ENCODE measurements at regions not wholly inside any gene's neighbourhood (a gene's known extent, or its start where the extent isn't known, plus 50 kb on each side); places are given as distances from the start of the nearest gene placed in this dataset.

DNA sequence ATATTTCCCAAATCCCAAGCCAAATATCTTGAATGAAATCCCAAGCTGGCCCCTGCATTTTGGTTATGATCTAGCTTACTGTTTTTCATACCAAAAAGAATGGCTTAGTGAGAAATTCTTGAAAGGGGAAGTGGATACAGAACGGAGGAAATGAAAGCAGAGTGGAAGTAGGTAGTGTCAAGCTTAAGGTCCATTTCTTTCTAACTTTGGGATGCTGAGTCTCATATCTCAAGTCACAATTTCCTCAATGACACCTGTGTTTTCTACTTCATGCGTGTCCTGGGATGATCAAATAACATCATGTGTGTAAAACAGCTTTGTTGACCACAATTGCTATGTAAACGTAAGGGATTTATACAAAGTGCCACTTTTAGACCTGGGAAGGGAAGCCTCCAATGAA, 238.8 kb upstream of the SLC35B3 start:
- TF ChIP-seq POLR2A (IDR thresholded peaks at IDR 0.05; ENCODE audit: low read length) (no peak), GATA1 (IDR thresholded peaks at IDR 0.05; ENCODE audit: low read depth, low read length) (no peak)
